ENCODE measurements at regions not wholly inside any gene's neighbourhood (a gene's known extent, or its start where the extent isn't known, plus 50 kb on each side); places are given as distances from the start of the nearest gene placed in this dataset.
"Not testable (repeated sequence)": the region's sequence is repeated elsewhere in the genome, so short reads cannot be mapped to it uniquely, and the experiment has no call there.

DNA sequence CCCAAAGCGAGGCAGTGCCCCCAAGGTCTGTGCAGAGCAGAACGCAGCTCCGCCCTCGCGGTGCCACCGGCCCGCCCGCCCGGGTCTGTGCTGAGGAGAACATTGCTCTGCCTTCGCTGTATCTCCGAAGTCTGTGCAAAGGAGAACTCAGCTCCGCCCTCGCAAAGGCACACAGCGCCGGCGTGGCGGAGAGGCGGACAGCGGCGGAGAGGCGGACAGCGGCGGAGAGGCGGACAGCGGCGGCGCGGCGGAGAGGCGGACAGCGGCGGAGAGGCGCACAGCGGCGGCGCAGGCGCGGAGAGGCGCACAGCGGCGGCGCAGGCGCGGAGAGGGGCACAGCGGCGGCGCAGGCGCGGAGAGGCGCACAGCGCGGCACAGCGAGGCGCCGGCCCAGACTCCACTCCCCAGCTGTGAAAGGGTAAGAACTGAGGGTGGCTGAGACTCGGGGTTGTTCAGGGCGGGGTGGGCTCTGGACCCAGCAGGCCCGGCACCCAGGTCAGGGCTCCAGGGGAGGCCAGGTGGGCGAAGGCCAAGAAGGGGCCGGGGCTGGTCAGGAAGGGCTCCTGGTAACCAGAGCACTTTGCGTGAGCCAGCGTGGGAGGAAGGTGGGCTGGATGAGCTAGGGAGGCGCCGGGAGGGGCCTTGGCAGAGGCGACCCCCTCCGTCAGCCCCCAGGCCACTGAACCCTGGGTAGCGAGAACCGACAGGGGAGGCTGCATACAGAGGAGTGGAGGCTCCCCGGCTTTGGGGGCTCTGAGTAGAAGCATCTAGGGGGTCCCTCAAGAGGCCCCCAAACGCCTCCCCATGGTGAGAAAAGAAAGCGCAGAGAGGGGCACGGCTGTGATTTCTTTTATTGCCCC lies 53.4 kb downstream of the VPREB1 start:
- H4K20me1 ChIP-seq (replicated peaks; ENCODE audit: control insufficient read depth, insufficient read depth, low read length); H3K27me3 ChIP-seq (ENCODE audit: control insufficient read depth in 2 of 2, insufficient read depth in 2 of 2, low read length in 2 of 2); H3K36me3 ChIP-seq (ENCODE audit: control insufficient read depth, insufficient read depth, low read length); intact Hi-C loops (cut with micrococcal nuclease); in situ Hi-C loops (cut with MboI); FAIRE-seq; H3K9me1 ChIP-seq (ENCODE audit: control insufficient read depth, insufficient read depth, low read length); CTCF ChIA-PET (ENCODE audit: low intra/inter-chr PET ratio); H3K9me3 ChIP-seq (replicated peaks; ENCODE audit: control insufficient read depth, insufficient read depth, low read depth, low read length): not testable (repeated sequence)
- Histone ChIP-seq H3K27ac (ENCODE audit: extremely low read depth, low read depth, low read length) (peak overlapping the region; percentile 58; the same call in 2 of the 3 replicates), H2AFZ (ENCODE audit: low read depth, low read length) (peak overlapping the region; percentile 87), H3K4me1 (replicated peaks in 1 of 2; ENCODE audit: control insufficient read depth in 2 of 2, insufficient read depth in 2 of 2, low read length in 2 of 2) (peaks cover 0 to 25% of the 10 kb centered on the region in 2 experiments; a peak in 4 of 5 replicates), H3K9ac (ENCODE audit: insufficient read depth in 1 of 2, low read depth in 2 of 2, low read length in 2 of 2) (peak overlapping the region; percentile 75 to 96), H3K79me2 (ENCODE audit: control insufficient read depth, insufficient read depth, low read length) (peaks cover 34% of the 10 kb centered on the region), H3K4me2 (ENCODE audit: insufficient read depth, low read length) (peak overlapping the region; percentile 91), H3K4me3 (peak overlapping the region; percentile 93)
- ATAC-seq (peak; percentile 100), DNase-seq (ENCODE audit: extremely low read depth in 1 of 4, low spot score in 3 of 4) (peak in 3 of 4 experiments; percentile 40 to 91 (median 40))
- under 1% methylated on average over 69 of the region's 72 CpGs for WGBS (ENCODE audit: insufficient coverage, low coverage, missing lambda C conversion rate)
- BruUV-seq (replicated peaks): TSS peak; percentile 45
- POLR2A ChIA-PET: interaction anchor here (0.6 kb wide), 1 partner anchor 287 kb away, joined by 3 read pairs; no protein-coding TSS in a partner anchor
- TF ChIP-seq ZNF764 (CRISPR knock-in tag; IDR thresholded peaks at IDR 0.05; ENCODE audit: low read depth) (peak; percentile 65; the same call in 1 of the 2 replicates), ZNF41 (CRISPR knock-in tag; conservative IDR thresholded peaks at IDR 0.05) (0 out of 2 replicates have a peak, but pooled peaks have one; percentile 67), ZBTB7A (IDR thresholded peaks at IDR 0.05; ENCODE audit: borderline replicate concordance, control insufficient read depth, low read depth, low read length) (peak; percentile 86; the same call in 1 of the 2 replicates), CC2D1A (IDR thresholded peaks at IDR 0.05) (peak; percentile 68; the same call in 1 of the 2 replicates), NBN (IDR thresholded peaks at IDR 0.05; ENCODE audit: low read depth) (peak; percentile 34; the same call in 1 of the 2 replicates), PHF8 (IDR thresholded peaks at IDR 0.05; ENCODE audit: borderline replicate concordance, low read length) (peak; percentile 69; the same call in 1 of the 2 replicates), RB1 (IDR thresholded peaks at IDR 0.05; ENCODE audit: low read depth) (peak; percentile 88), DMBX1 (CRISPR knock-in tag; IDR thresholded peaks at IDR 0.05; ENCODE audit: borderline replicate concordance) (peak; percentile 58; the same call in 1 of the 2 replicates), KLF13 (tag; IDR thresholded peaks at IDR 0.05; ENCODE audit: borderline replicate concordance, low read depth) (0 out of 2 replicates have a peak, but pooled peaks have one; percentile 37), HNRNPLL (IDR thresholded peaks at IDR 0.05; ENCODE audit: low read depth, low read length, poor library complexity, severe bottlenecking) (peak; percentile 62), ZNF76 (CRISPR knock-in tag; IDR thresholded peaks at IDR 0.05; ENCODE audit: borderline replicate concordance) (peak; percentile 46; the same call in 1 of the 2 replicates), GTF2A2 (tag; IDR thresholded peaks at IDR 0.05) (peak; percentile 65; the same call in 1 of the 2 replicates), NFIC (IDR thresholded peaks at IDR 0.05) (peak; percentile 91), ERF (CRISPR knock-in tag; IDR thresholded peaks at IDR 0.05) (peak; percentile 30; the same call in 1 of the 2 replicates), MEIS2 (IDR thresholded peaks at IDR 0.05; ENCODE audit: partially characterized antibody) (peak; percentile 99)
- TF ChIP-seq, protein P1, sequence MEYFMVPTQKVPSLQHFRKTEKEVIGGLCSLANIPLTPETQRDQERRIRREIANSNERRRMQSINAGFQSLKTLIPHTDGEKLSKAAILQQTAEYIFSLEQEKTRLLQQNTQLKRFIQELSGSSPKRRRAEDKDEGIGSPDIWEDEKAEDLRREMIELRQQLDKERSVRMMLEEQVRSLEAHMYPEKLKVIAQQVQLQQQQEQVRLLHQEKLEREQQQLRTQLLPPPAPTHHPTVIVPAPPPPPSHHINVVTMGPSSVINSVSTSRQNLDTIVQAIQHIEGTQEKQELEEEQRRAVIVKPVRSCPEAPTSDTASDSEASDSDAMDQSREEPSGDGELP (CRISPR knock-in tag; IDR thresholded peaks at IDR 0.05; ENCODE audit: borderline replicate concordance): peak; percentile 85
- TF ChIP-seq, protein P2, sequence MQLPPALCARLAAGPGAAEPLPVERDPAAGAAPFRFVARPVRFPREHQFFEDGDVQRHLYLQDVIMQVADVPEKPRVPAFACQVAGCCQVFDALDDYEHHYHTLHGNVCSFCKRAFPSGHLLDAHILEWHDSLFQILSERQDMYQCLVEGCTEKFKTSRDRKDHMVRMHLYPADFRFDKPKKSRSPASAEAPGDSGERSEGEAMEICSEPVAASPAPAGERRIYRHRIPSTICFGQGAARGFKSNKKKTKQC (CRISPR knock-in tag; IDR thresholded peaks at IDR 0.05): peak; percentile 84
- TF ChIP-seq, protein P3, sequence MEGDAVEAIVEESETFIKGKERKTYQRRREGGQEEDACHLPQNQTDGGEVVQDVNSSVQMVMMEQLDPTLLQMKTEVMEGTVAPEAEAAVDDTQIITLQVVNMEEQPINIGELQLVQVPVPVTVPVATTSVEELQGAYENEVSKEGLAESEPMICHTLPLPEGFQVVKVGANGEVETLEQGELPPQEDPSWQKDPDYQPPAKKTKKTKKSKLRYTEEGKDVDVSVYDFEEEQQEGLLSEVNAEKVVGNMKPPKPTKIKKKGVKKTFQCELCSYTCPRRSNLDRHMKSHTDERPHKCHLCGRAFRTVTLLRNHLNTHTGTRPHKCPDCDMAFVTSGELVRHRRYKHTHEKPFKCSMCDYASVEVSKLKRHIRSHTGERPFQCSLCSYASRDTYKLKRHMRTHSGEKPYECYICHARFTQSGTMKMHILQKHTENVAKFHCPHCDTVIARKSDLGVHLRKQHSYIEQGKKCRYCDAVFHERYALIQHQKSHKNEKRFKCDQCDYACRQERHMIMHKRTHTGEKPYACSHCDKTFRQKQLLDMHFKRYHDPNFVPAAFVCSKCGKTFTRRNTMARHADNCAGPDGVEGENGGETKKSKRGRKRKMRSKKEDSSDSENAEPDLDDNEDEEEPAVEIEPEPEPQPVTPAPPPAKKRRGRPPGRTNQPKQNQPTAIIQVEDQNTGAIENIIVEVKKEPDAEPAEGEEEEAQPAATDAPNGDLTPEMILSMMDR (IDR thresholded peaks at IDR 0.05 in 2 of 3, conservative IDR thresholded peaks at IDR 0.05 in 1 of 3; ENCODE audit: insufficient read depth in 2 of 3, low read depth in 1 of 3, low read length in 3 of 3): peak; percentile 36 to 66 (median 62)
